DND-41 (cell line): ENCODE measurements at regions not wholly inside any gene's neighbourhood (a gene's known extent, or its start where the extent isn't known, plus 50 kb on each side); places are given as distances from the start of the nearest gene placed in this dataset.

Experiments used
- ATAC-seq: fragments of 200-7000 bp; cut with Tn5 transposase; 3 replicates; pipeline ENCODE4 v1.9.1; 2021; ENCODE audit warnings: low read depth; ENCODE audit not compliant: insufficient read depth
- DNase-seq: peaks from one replicate; pipeline ENCODE4 v3.0.0-alpha.2; 2020
- H2AFZ ChIP-seq: 2 replicates; pipeline ENCODE4 v1.6.0; 2012; ENCODE audit warnings: low read depth, low read length
- H3K27ac ChIP-seq: 2 replicates; pipeline ENCODE4 v1.5.1; 2012; ENCODE audit warnings: low read length, inconsistent platforms
- H3K27me3 ChIP-seq: fragments of 200-600 bp; sonication (generic); 2 replicates; pipeline ENCODE4 v1.6.0; 2012; ENCODE audit warnings: low read length, mild to moderate bottlenecking, inconsistent platforms; ENCODE audit not compliant: insufficient read depth, poor library complexity
- H3K36me3 ChIP-seq: 2 replicates; pipeline ENCODE4 v1.5.1; 2012; ENCODE audit warnings: low read length, inconsistent platforms; ENCODE audit not compliant: insufficient read depth
- H3K4me1 ChIP-seq: 2 replicates; pipeline ENCODE4 v1.5.1; 2012; ENCODE audit warnings: mild to moderate bottlenecking, low read length; ENCODE audit not compliant: insufficient read depth
- H3K4me2 ChIP-seq: 2 replicates; pipeline ENCODE4 v1.6.0; 2012; ENCODE audit warnings: mild to moderate bottlenecking, moderate library complexity, low read length, inconsistent platforms; ENCODE audit not compliant: insufficient read depth
- H3K4me3 ChIP-seq, 2 experiments: fragments of 200-600 bp in 1 of 2; shearing (Covaris generic) in 1 of 2; 2 replicates each; pipeline ENCODE4 v1.5.1; 2012 to 2016; ENCODE audit warnings: inconsistent platforms in 2 of 2, low read length in 2 of 2, mild to moderate bottlenecking in 2 of 2, low read depth in 1 of 2, moderate library complexity in 1 of 2
- H3K79me2 ChIP-seq: 2 replicates; pipeline ENCODE4 v1.6.0; 2012; ENCODE audit warnings: low read length, inconsistent platforms; ENCODE audit not compliant: insufficient read depth
- H3K9ac ChIP-seq: 2 replicates; pipeline ENCODE4 v1.6.0; 2012; ENCODE audit warnings: low read depth, mild to moderate bottlenecking, inconsistent platforms, low read length, moderate library complexity
- H3K9me3 ChIP-seq: 2 replicates; pipeline ENCODE4 v1.5.1; 2012; ENCODE audit warnings: low read length, moderate library complexity, mild to moderate bottlenecking, inconsistent platforms; ENCODE audit not compliant: insufficient read depth, severe bottlenecking
- H4K20me1 ChIP-seq: 2 replicates; pipeline ENCODE4 v1.6.0; 2012; ENCODE audit warnings: low read length; ENCODE audit not compliant: insufficient read depth
- CTCF ChIP-seq: IDR thresholded peaks from 2 replicates; pipeline ENCODE4 v1.5.1; 2012; ENCODE audit warnings: borderline replicate concordance, low read length, moderate library complexity, mild to moderate bottlenecking; ENCODE audit not compliant: poor library complexity, severe bottlenecking; ENCODE audit errors: extremely low read depth
- EZH2 ChIP-seq: IDR thresholded peaks from 3 replicates; pipeline ENCODE4 v1.6.1; 2012; ENCODE audit warnings: borderline replicate concordance, low read depth, mild to moderate bottlenecking, moderate library complexity, low read length, inconsistent platforms; ENCODE audit not compliant: severe bottlenecking

GRCh38 chr12:115437061-115437567, 753.1 kb upstream of the TBX3 start:
- DNase-seq (no peak), ATAC-seq (no peak)
- no peaks in the 10 kb centered on the region for H3K36me3 ChIP-seq
- H3K4me2 ChIP-seq = no peak overlapping the region
- H3K79me2 ChIP-seq = no peaks in the 10 kb centered on the region
- no peak overlapping the region for H3K4me3 ChIP-seq
- peaks cover 3% of the 10 kb centered on the region for H3K27me3 ChIP-seq
- H3K27ac ChIP-seq = no peak overlapping the region
- H2AFZ ChIP-seq = no peak overlapping the region
- no peak overlapping the region for H3K9ac ChIP-seq
- H3K9me3 ChIP-seq = no peaks in the 10 kb centered on the region
- H3K4me1 ChIP-seq = no peaks in the 10 kb centered on the region
- TF ChIP-seq EZH2 (no peak), CTCF (no peak)
- H4K20me1 ChIP-seq = no peaks in the 10 kb centered on the region

- no peak overlapping the region for H3K9ac ChIP-seq
- no peak for DNase-seq
- no peak for ATAC-seq
Measured at GRCh38 chr12:115433014-115433634, 749.1 kb upstream of the TBX3 start.

GRCh38 chr12:115430636-115431035, 746.7 kb upstream of the TBX3 start:
- ATAC-seq (no peak), DNase-seq (no peak)
- H3K4me3 ChIP-seq = no peak overlapping the region
- no peak overlapping the region for H2AFZ ChIP-seq
- peaks cover 1% of the 10 kb centered on the region for H3K27me3 ChIP-seq
- H3K36me3 ChIP-seq = no peaks in the 10 kb centered on the region
- H3K9me3 ChIP-seq = no peaks in the 10 kb centered on the region
- no peak for TF ChIP-seq EZH2
- no peak for TF ChIP-seq CTCF
- no peak overlapping the region for H3K9ac ChIP-seq
- H3K4me1 ChIP-seq = no peaks in the 10 kb centered on the region
- no peak overlapping the region for H3K4me2 ChIP-seq
- H3K27ac ChIP-seq = no peak overlapping the region
- no peaks in the 10 kb centered on the region for H3K79me2 ChIP-seq
- H4K20me1 ChIP-seq = no peaks in the 10 kb centered on the region

More at GRCh38 chr12:115433014-115433634, 749.1 kb upstream of the TBX3 start:
- Histone ChIP-seq H3K4me2 (no peak overlapping the region), H4K20me1 (no peaks in the 10 kb centered on the region), H3K79me2 (no peaks in the 10 kb centered on the region), H3K36me3 (no peaks in the 10 kb centered on the region), H3K9me3 (no peaks in the 10 kb centered on the region), H3K4me3 (no peak overlapping the region), H3K27ac (no peak overlapping the region), H3K27me3 (peaks cover 3% of the 10 kb centered on the region), H2AFZ (no peak overlapping the region), H3K4me1 (no peaks in the 10 kb centered on the region)
- no peak for TF ChIP-seq CTCF
- TF ChIP-seq EZH2 = no peak
